ENCODE measurements at regions not wholly inside any gene's neighbourhood (a gene's known extent, or its start where the extent isn't known, plus 50 kb on each side); places are given as distances from the start of the nearest gene placed in this dataset.

DNA sequence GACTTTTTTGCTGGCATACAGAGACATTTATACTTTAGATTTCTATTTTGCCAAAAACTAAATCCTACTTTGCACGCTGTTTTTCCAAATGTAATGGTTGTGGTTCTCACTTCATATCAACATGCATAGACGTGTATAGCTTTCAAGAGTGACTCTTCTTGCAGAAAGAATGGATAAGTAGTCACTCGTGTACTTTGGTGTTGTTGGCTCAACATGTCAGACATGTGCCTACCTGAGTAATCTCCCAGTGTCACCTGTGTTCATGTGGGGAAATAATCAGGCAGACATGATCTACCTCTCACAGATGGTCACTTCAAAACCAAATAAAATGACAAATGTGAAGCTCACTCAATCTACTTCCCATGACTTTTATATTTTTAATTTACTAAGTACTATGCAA is 73.1 kb downstream of the GPR88 start:
- no peak for TF ChIP-seq CTCF (IDR thresholded peaks at IDR 0.05)
- TF ChIP-seq POLR2A (IDR thresholded peaks at IDR 0.05) = no peak

Measured in tibial nerve (tissue), 3 donors.